ENCODE measurements at regions not wholly inside any gene's neighbourhood (a gene's known extent, or its start where the extent isn't known, plus 50 kb on each side); places are given as distances from the start of the nearest gene placed in this dataset.

DNA sequence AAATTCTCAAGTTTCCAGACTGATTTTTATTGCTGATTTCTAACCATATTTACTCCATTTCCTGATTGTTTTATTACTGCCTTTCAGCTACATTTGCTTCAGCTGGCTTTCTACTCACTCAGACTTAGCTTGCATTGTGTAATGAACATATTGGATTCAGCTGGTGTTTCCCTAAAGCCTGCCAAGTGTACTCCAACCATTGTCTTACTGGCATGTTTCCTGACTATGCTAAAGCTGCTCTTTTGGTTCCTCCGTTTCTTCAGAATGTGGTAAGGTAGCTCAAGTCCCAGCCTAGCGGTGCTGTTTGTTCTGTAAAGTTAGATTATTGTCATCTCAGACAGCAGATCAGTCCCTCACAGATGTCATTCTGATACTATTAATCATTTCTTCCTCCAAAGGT lies 53.1 kb upstream of the GLRA2 start:
- CTCF ChIA-PET, result no interaction called here
- TF ChIP-seq LEF1 (IDR thresholded peaks at IDR 0.05; ENCODE audit: borderline replicate concordance) (no peak), L3MBTL2 (conservative IDR thresholded peaks at IDR 0.05) (no peak), HDGF (IDR thresholded peaks at IDR 0.05; ENCODE audit: borderline replicate concordance) (no peak), TARDBP (IDR thresholded peaks at IDR 0.05) (no peak), FOXK2 (IDR thresholded peaks at IDR 0.05) (no peak), SUZ12 (IDR thresholded peaks at IDR 0.05) (no peak), CTBP1 (IDR thresholded peaks at IDR 0.05; ENCODE audit: borderline replicate concordance) (no peak), ZNF384 (IDR thresholded peaks at IDR 0.05) (no peak), BHLHE40 (IDR thresholded peaks at IDR 0.05; ENCODE audit: borderline replicate concordance) (no peak), ARNT (IDR thresholded peaks at IDR 0.05) (no peak), FOXM1 (IDR thresholded peaks at IDR 0.05; ENCODE audit: borderline replicate concordance) (no peak), ELF4 (IDR thresholded peaks at IDR 0.05) (no peak), FOXA1 (IDR thresholded peaks at IDR 0.05) (no peak), NFRKB (IDR thresholded peaks at IDR 0.05) (no peak)
- TF ChIP-seq, protein P1, sequence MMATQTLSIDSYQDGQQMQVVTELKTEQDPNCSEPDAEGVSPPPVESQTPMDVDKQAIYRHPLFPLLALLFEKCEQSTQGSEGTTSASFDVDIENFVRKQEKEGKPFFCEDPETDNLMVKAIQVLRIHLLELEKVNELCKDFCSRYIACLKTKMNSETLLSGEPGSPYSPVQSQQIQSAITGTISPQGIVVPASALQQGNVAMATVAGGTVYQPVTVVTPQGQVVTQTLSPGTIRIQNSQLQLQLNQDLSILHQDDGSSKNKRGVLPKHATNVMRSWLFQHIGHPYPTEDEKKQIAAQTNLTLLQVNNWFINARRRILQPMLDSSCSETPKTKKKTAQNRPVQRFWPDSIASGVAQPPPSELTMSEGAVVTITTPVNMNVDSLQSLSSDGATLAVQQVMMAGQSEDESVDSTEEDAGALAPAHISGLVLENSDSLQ (IDR thresholded peaks at IDR 0.05), result no peak
- DNase-seq (ENCODE audit: extremely low spot score), result no peak
- POLR2A ChIA-PET, result no interaction called here

DNA sequence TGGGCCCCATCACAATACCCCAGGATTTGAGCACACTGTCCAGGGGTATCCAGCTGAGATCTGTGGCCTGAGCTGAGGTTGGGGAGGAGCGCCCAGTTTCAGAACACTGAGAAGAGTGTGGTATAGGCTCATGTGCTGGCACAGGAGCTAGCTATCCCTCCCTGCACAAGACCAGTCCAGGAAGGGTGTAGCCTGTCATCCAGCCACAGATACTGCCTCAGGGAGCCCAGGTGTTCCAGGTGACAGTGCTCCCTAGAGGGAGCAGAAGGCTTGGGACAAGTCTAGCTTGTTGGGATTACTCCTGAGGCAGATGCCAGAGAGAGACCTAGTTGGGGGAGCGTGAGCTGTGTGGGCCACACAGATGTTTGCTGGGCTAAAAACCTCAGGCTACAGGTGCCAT lies 79.6 kb upstream of the GLRA2 start:
- no peak for DNase-seq (ENCODE audit: extremely low spot score)
- no peak for TF ChIP-seq HDGF (IDR thresholded peaks at IDR 0.05; ENCODE audit: borderline replicate concordance)
- no peak for TF ChIP-seq FOXA1 (IDR thresholded peaks at IDR 0.05)
- TF ChIP-seq FOXK2 (IDR thresholded peaks at IDR 0.05), result no peak
- TF ChIP-seq SP1 (IDR thresholded peaks at IDR 0.05), result no peak
- no peak for TF ChIP-seq FOXM1 (IDR thresholded peaks at IDR 0.05; ENCODE audit: borderline replicate concordance)
- no peak for TF ChIP-seq BHLHE40 (IDR thresholded peaks at IDR 0.05; ENCODE audit: borderline replicate concordance)
- no peak for TF ChIP-seq ELF4 (IDR thresholded peaks at IDR 0.05)
- no peak for TF ChIP-seq ARNT (IDR thresholded peaks at IDR 0.05)
- TF ChIP-seq, protein P1 (IDR thresholded peaks at IDR 0.05), result no peak
- no peak for TF ChIP-seq TARDBP (IDR thresholded peaks at IDR 0.05)
- no peak for TF ChIP-seq CTBP1 (IDR thresholded peaks at IDR 0.05; ENCODE audit: borderline replicate concordance)
- no peak for TF ChIP-seq LEF1 (IDR thresholded peaks at IDR 0.05; ENCODE audit: borderline replicate concordance)
- TF ChIP-seq SUZ12 (IDR thresholded peaks at IDR 0.05), result no peak
- ChIA-PET POLR2A (no interaction called here), CTCF (no interaction called here)

DNA sequence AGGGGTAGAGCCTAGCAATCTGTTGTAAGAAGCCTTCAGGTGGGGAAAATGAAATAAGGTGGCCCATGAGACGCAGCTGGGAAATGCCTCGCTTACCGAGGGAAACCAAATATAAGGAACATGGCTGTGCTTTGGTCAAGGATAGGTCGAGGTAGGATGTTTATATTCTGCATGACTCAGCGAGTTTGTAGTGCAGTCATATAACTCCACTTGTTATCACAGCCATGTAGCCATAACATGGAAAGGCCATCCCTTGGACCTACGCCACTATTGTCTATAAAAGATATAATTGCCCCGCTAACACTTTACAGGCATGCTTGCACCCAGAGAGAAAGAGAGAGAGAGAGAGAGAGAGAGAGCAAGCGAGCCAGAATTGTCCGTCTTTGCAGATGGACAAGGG lies 80.9 kb upstream of the GLRA2 start:
- POLR2A ChIA-PET, result no interaction called here
- TF ChIP-seq SP1 (IDR thresholded peaks at IDR 0.05) (no peak), L3MBTL2 (conservative IDR thresholded peaks at IDR 0.05) (no peak), BHLHE40 (IDR thresholded peaks at IDR 0.05; ENCODE audit: borderline replicate concordance) (no peak), FOXK2 (IDR thresholded peaks at IDR 0.05) (no peak), FOXA1 (IDR thresholded peaks at IDR 0.05) (no peak), HDGF (IDR thresholded peaks at IDR 0.05; ENCODE audit: borderline replicate concordance) (no peak), CTBP1 (IDR thresholded peaks at IDR 0.05; ENCODE audit: borderline replicate concordance) (no peak)
- DNase-seq (ENCODE audit: extremely low spot score), result no peak
- CTCF ChIA-PET, result no interaction called here

DNA sequence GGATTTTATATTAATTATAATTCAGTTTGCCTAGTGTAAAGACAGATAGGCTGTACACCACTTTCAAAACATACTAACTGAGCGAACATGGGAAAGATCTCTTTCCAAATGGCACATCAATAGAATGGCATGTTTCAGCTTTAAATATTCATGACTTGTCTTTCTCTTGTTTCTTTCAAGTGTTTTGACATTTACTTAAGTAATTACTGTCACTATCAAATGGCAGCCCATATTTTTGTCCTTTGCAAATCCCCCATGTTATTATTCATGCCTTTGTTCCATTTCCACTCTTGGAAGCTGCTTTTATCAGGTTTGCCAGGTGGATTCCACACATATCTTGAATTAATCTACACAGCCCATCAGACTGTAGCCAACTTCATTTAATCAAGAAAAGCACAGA lies 89.2 kb upstream of the GLRA2 start:
- CTCF ChIA-PET, result no interaction called here
- no peak for TF ChIP-seq BHLHE40 (IDR thresholded peaks at IDR 0.05; ENCODE audit: borderline replicate concordance)
- TF ChIP-seq SP1 (IDR thresholded peaks at IDR 0.05), result no peak
- no peak for TF ChIP-seq ZNF384 (IDR thresholded peaks at IDR 0.05)
- TF ChIP-seq FOXA1 (IDR thresholded peaks at IDR 0.05), result no peak
- TF ChIP-seq, protein P1 (IDR thresholded peaks at IDR 0.05), result no peak
- no peak for TF ChIP-seq FOXM1 (IDR thresholded peaks at IDR 0.05; ENCODE audit: borderline replicate concordance)
- TF ChIP-seq CTBP1 (IDR thresholded peaks at IDR 0.05; ENCODE audit: borderline replicate concordance), result no peak
- no peak for TF ChIP-seq LEF1 (IDR thresholded peaks at IDR 0.05; ENCODE audit: borderline replicate concordance)
- no peak for TF ChIP-seq SUZ12 (IDR thresholded peaks at IDR 0.05)
- no peak for TF ChIP-seq FOXK2 (IDR thresholded peaks at IDR 0.05)
- no peak for TF ChIP-seq ELF4 (IDR thresholded peaks at IDR 0.05)
- no peak for TF ChIP-seq NFRKB (IDR thresholded peaks at IDR 0.05)
- no peak for TF ChIP-seq ARNT (IDR thresholded peaks at IDR 0.05)
- TF ChIP-seq HDGF (IDR thresholded peaks at IDR 0.05; ENCODE audit: borderline replicate concordance), result no peak
- no peak for TF ChIP-seq TARDBP (IDR thresholded peaks at IDR 0.05)
- TF ChIP-seq L3MBTL2 (conservative IDR thresholded peaks at IDR 0.05), result no peak
- DNase-seq (ENCODE audit: extremely low spot score), result no peak
- POLR2A ChIA-PET, result no interaction called here

DNA sequence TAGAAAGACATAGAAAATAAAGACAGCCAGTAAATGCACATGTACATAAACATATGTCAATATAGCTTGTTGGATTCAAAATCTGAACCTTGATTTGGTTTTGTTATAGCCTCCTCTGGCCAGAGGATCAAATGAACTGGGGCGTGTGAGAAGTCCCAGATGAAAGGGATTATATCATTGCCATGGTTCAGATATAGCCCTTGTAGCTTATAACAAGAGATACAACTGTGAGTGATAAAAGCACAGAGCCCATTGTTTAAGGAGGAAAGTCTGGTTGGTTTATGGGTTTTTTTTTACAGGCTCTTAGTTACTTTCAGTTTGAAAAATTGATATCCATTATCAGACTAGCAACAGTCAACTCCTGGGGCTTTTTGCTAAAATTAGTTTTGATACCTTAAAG lies 101.7 kb upstream of the GLRA2 start:
- TF ChIP-seq LEF1 (IDR thresholded peaks at IDR 0.05; ENCODE audit: borderline replicate concordance) (no peak), FOXA1 (IDR thresholded peaks at IDR 0.05) (no peak), SP1 (IDR thresholded peaks at IDR 0.05) (no peak), NFRKB (IDR thresholded peaks at IDR 0.05) (no peak), L3MBTL2 (conservative IDR thresholded peaks at IDR 0.05) (no peak), FOXK2 (IDR thresholded peaks at IDR 0.05) (no peak), SUZ12 (IDR thresholded peaks at IDR 0.05) (no peak), BHLHE40 (IDR thresholded peaks at IDR 0.05; ENCODE audit: borderline replicate concordance) (no peak), HDGF (IDR thresholded peaks at IDR 0.05; ENCODE audit: borderline replicate concordance) (no peak), ELF4 (IDR thresholded peaks at IDR 0.05) (no peak), ZNF384 (IDR thresholded peaks at IDR 0.05) (no peak), ARNT (IDR thresholded peaks at IDR 0.05) (no peak)
- TF ChIP-seq, protein P1 (IDR thresholded peaks at IDR 0.05), result no peak
- ChIA-PET POLR2A (no interaction called here), CTCF (no interaction called here)
- DNase-seq (ENCODE audit: extremely low spot score), result no peak

DNA sequence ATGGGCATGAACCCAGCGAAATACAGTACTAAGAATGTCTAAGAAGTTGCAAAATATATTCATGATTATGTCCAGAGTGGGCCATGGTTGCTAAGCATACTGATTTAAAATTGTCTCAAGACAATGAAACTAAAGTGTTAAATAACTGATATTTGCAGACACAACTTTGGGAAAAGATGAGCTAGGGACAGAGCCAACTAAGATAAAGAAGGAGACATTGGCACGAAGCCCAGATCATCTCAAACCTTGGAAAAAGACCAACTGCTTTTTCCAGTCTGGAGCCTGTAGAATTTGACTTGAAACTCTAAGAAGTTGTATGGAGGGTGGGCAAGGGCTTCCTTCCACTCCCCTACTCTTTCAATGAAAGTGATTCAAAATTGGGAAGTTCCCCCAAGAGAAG lies 108.5 kb upstream of the GLRA2 start:
- POLR2A ChIA-PET, result no interaction called here
- no peak for DNase-seq (ENCODE audit: extremely low spot score)
- TF ChIP-seq NFRKB (IDR thresholded peaks at IDR 0.05) (no peak), FOXK2 (IDR thresholded peaks at IDR 0.05) (no peak), FOXM1 (IDR thresholded peaks at IDR 0.05; ENCODE audit: borderline replicate concordance) (no peak), ZNF384 (IDR thresholded peaks at IDR 0.05) (no peak), CTBP1 (IDR thresholded peaks at IDR 0.05; ENCODE audit: borderline replicate concordance) (no peak), L3MBTL2 (conservative IDR thresholded peaks at IDR 0.05) (no peak), SP1 (IDR thresholded peaks at IDR 0.05) (no peak), LEF1 (IDR thresholded peaks at IDR 0.05; ENCODE audit: borderline replicate concordance) (no peak), ELF4 (IDR thresholded peaks at IDR 0.05) (no peak), SUZ12 (IDR thresholded peaks at IDR 0.05) (no peak), BHLHE40 (IDR thresholded peaks at IDR 0.05; ENCODE audit: borderline replicate concordance) (no peak), HDGF (IDR thresholded peaks at IDR 0.05; ENCODE audit: borderline replicate concordance) (no peak), FOXA1 (IDR thresholded peaks at IDR 0.05) (no peak), ARNT (IDR thresholded peaks at IDR 0.05) (no peak), TARDBP (IDR thresholded peaks at IDR 0.05) (no peak)
- TF ChIP-seq, protein P1 (IDR thresholded peaks at IDR 0.05), result no peak
- CTCF ChIA-PET, result no interaction called here
